ENCODE measurements at regions not wholly inside any gene's neighbourhood (a gene's known extent, or its start where the extent isn't known, plus 50 kb on each side); places are given as distances from the start of the nearest gene placed in this dataset.

DNA sequence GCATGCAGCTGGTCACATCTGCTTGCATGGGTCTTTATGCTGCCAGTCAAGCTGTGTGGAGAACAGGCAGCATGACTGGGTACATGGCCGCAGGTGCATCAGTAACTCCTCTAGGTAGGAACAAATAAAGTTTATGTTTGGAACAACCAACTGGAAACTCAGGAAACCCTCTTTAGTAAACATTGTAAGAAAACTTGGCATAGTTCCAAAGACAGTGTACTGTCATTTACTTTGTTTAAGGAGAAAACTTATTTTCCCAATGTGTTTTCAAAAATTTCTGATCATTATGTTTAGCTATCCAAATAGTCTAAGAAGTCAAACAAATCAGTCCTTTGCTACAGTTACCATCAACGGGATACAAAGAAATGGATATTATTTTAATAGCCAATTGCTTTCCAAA lies 386.0 kb downstream of the CHSY3 start:
- no peaks in the 10 kb centered on the region for H3K23me2 ChIP-seq (ENCODE audit: insufficient read length, low read depth, low read length, poor library complexity, severe bottlenecking)
- peaks cover 0 to 1% of the 10 kb centered on the region in 2 experiments; a peak in 1 of 5 replicates for H3K9me3 Mint-ChIP-seq
- no peak overlapping the region for H3K4me3 Mint-ChIP-seq
- H3K23ac ChIP-seq (ENCODE audit: insufficient read length, low read depth, low read length), result no peak overlapping the region
- no peaks in the 10 kb centered on the region for H3K27me3 Mint-ChIP-seq (ENCODE audit: low read depth)
- no peaks in the 10 kb centered on the region; a peak in 1 of 7 replicates for H3K36me3 Mint-ChIP-seq (ENCODE audit: insufficient read depth in 1 of 3, low read depth in 3 of 3)
- H3K27ac ChIP-seq (ENCODE audit: insufficient read length, low read depth, low read length), result no peak overlapping the region
- 0 out of 7 replicates have a peak overlapping the region, but pooled peaks of 1 of the 3 experiments have one; percentile 6 for H3K27ac Mint-ChIP-seq
- no peak overlapping the region for H2BK12ac ChIP-seq (ENCODE audit: insufficient read length, low read depth, low read length)
- no peak overlapping the region for H2AFZ ChIP-seq (ENCODE audit: low read length)
- no peaks in the 10 kb centered on the region for H3K79me1 ChIP-seq (ENCODE audit: insufficient read depth, low read depth, low read length, poor library complexity, severe bottlenecking)
- no peak overlapping the region for H2BK20ac ChIP-seq (ENCODE audit: low read depth, low read length, poor library complexity, severe bottlenecking)
- no peak overlapping the region for H2BK120ac ChIP-seq (ENCODE audit: low read depth, low read length, poor library complexity, severe bottlenecking)
- no peaks in the 10 kb centered on the region for H3K4me1 ChIP-seq (ENCODE audit: insufficient read depth, low read length)
- H4K91ac ChIP-seq (ENCODE audit: insufficient read length, low read depth, low read length), result no peak overlapping the region
- H2BK15ac ChIP-seq (ENCODE audit: low read depth, low read length), result no peak overlapping the region
- H3K79me2 ChIP-seq (ENCODE audit: insufficient read depth, low read length), result no peaks in the 10 kb centered on the region
- no peaks in the 10 kb centered on the region for H3K9me3 ChIP-seq (ENCODE audit: control insufficient read depth, low read depth, low read length)
- H3K9ac ChIP-seq (ENCODE audit: extremely low read depth, insufficient read length, low read length), result no peak overlapping the region
- no peak overlapping the region for H3T11ph ChIP-seq (ENCODE audit: low read length)
- TF ChIP-seq, protein P1, sequence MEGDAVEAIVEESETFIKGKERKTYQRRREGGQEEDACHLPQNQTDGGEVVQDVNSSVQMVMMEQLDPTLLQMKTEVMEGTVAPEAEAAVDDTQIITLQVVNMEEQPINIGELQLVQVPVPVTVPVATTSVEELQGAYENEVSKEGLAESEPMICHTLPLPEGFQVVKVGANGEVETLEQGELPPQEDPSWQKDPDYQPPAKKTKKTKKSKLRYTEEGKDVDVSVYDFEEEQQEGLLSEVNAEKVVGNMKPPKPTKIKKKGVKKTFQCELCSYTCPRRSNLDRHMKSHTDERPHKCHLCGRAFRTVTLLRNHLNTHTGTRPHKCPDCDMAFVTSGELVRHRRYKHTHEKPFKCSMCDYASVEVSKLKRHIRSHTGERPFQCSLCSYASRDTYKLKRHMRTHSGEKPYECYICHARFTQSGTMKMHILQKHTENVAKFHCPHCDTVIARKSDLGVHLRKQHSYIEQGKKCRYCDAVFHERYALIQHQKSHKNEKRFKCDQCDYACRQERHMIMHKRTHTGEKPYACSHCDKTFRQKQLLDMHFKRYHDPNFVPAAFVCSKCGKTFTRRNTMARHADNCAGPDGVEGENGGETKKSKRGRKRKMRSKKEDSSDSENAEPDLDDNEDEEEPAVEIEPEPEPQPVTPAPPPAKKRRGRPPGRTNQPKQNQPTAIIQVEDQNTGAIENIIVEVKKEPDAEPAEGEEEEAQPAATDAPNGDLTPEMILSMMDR (conservative IDR thresholded peaks at IDR 0.05), result no peak
- H4K8ac ChIP-seq (replicated peaks; ENCODE audit: insufficient read length, low read depth, low read length), result no peak overlapping the region
- H4K20me1 ChIP-seq (ENCODE audit: control insufficient read depth, insufficient read depth, insufficient read length), result no peaks in the 10 kb centered on the region
- H2BK5ac ChIP-seq (ENCODE audit: insufficient read length, low read length), result no peak overlapping the region
- no peak overlapping the region for H3K4me2 ChIP-seq (ENCODE audit: insufficient read depth, insufficient read length, low read length)
- H2AK5ac ChIP-seq (ENCODE audit: insufficient read length, low read length), result no peak overlapping the region
- H3K4me1 Mint-ChIP-seq, result no peaks in the 10 kb centered on the region
- H3K56ac ChIP-seq (ENCODE audit: insufficient read length, low read depth, low read length), result no peak overlapping the region
- H3K14ac ChIP-seq (ENCODE audit: insufficient read depth, low read length), result no peak overlapping the region
- H3K4ac ChIP-seq (ENCODE audit: low read depth, low read length), result no peak overlapping the region
- no CpG with 5 or more reads among the region's 2 CpGs for WGBS (ENCODE audit: extremely low coverage, insufficient read length, low lambda C conversion rate)
- H3K18ac ChIP-seq (ENCODE audit: insufficient read length, low read depth, low read length), result no peak overlapping the region
- no peak overlapping the region for H4K5ac ChIP-seq (ENCODE audit: insufficient read length, low read depth, low read length)
- DNase-seq, result no peak
- no peaks in the 10 kb centered on the region for H3K27me3 ChIP-seq (ENCODE audit: insufficient read depth, low read length)
